SHP77 treated with DMSO at 0.1 percent for 48 hours (cell line): ENCODE measurements at regions not wholly inside any gene's neighbourhood (a gene's known extent, or its start where the extent isn't known, plus 50 kb on each side); places are given as distances from the start of the nearest gene placed in this dataset.

ENCODE experiments used
- DNase-seq: peaks from one replicate; lab custom pipeline; 2025; lab: John Stamatoyannopoulos, UW

DNA sequence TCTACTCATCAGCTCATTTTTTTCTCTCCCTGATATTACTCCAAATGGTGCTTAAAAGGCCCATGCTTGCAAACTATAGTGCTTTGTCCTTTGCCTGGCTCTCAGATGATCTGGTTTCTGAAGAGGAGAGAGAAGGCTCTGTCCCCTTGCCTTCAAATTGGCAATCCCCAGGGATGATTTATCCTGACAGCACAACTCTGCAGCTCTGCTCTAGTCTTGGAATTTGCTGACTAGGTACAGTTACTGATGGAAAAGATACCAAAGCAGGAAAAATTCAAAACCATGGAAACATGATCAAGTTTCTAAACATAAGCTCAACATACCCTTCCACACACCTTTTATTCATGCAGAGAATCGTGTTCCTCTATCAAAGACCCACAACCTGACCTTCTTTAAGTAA is 106.7 kb upstream of the CADPS start:
- DNase-seq, result no peak

DNA sequence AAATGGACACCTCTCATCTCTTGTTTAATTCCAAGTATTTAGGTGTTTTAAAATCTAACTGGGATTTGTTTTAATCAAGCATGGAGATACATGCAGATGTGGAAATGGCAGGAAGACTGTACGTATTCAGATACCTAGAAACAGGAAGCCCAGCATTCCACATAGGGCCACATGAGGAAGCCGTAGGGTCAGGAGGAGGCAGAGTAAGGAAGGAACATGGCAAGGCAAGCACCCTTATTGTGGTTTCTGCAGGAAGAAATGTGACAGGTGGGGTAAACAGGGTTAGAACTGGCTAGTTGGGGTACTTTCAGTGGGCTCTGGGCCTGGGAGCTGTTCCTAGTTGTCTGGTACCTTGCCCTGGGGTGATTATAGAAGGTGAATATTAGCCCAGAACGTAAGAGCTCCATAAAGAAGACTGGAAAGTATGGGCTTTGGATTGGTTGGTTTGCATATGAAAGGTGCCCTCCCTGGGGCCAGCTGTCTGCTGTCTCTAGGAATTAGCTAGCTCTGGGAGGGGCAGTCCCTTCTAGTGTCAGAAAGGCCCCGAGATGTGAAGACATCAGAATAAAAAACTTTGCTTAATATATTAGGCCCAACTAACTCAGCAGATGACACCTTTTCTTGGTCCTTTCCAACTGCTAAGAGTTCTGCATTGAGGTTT is 107.7 kb upstream of the CADPS start:
- DNase-seq, result no peak

DNA sequence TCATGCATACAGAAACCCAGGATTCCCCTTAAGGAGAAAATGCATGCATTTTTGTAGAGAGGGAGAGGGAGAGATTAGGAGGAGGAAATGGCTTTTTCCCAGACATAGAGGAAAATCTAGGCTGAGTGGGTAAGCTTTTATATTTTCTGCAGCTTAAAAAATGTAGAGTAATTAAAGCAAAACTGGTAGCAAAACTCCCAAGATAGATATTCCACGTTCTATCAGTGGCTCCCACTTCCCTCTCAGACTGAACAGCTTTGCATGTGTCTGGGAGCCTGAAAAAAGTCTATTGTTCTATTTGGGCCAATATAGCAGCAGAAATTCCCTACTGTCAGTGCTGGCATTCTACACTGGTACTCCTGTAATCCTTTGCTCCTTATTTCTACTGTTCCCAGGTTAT is 110.8 kb upstream of the CADPS start:
- DNase-seq, result no peak

DNA sequence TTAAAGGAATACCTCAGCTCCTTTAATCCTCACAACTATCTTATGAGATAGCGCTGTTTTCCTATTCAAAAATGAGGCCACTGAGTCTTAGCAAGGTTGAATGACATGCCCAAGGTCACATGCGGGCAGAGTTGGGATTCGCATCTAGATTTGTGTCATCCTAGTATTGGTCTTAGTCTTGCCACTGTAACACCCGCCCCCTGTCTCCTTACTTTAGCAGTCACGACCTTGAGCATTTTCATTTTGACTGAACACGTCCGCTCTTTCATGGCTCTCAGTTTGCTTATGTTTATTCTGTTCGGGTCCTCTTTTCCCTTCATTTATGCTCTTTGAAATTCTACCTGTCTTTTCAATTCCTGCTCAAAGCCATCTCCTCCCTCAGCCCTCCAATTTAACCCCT is 112.5 kb upstream of the CADPS start:
- DNase-seq, result no peak

DNA sequence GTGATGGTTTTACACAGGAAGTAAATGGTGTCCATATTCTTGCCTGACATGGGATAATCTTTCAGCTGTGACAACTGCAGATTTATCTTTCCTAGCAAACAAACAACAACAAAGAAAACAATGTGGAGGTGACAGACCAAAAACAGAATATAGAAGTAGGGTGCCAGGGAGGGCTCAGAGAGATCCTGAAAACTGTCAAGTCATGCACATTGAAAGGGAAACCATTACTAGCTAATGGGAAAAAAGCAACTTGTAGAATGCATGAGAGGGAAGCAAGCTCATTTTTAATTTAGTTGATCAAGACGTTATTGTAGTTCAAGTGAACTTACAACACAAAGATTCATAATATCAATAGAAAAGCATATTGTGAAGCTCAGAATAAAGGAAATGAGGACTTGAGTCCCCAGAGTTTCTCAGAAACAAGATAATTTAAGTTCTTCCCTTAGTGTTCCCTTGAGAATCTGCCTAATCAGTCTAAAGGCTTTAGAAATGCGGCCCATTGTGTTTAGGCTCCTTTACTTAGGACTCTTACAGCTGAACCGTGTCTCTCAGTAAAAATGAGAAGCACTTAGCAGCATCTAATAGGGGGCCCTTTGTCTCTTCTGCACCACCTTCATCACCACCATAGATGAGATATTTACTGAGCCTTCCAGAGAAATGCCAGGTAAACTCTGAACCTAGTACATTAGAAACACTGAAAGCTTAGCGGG is 115.6 kb upstream of the CADPS start:
- no peak for DNase-seq

DNA sequence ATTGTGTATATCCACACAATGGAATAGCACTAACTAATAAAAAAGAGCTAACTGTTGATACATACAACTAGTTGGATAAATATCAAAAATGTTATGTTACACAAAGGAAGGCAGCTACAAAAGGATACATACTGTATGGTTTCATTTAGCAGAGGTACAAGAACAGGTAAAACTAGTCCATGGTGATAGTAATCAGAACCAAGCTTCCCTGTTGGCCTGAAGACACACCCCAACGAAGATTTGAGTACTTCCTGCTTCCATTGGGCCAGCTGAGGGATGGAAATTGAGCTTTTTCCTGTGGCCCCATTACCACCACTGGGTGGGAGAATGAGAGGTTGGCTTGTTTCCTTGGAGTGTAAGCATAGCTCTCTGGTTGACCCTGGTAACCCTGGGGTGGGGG is 117.3 kb upstream of the CADPS start:
- no peak for DNase-seq

DNA sequence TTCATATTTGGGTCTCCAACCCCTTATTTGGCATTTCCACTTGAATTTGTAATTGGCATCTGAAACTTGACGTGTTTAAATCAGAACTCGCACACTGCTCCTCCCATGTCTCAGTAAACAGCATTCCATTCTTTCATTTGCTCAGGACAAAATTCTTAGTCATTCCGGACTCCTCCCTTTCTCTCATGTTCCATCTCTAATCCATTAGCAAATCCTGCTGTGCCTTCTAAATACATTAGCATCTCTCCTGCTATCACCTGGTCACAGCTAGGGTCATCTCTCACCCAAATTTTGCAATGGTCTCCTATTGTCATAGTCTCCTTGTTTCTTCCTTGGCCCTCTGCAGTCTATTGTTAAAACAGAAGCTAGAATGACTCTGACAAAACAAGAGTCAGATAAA is 119.9 kb upstream of the CADPS start:
- DNase-seq, result no peak

DNA sequence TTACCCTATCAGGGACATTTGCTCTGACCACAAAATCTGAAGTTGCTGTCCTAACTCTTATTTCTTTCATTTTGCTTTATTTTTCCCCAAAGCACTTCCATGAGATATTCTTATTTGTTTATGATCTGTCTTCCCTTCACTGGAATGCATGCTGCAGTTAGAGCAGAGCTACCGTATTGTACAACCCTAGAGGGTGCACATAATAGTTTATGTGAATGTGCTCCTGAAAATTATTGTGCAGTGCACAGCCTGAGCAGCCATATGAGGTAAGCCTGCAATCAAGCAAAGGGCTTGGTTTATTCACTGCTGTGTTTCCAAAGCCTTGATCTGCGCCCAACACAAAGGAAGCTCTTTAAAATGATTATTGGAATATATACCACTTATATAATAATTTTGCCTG is 120.3 kb upstream of the CADPS start:
- no peak for DNase-seq

DNA sequence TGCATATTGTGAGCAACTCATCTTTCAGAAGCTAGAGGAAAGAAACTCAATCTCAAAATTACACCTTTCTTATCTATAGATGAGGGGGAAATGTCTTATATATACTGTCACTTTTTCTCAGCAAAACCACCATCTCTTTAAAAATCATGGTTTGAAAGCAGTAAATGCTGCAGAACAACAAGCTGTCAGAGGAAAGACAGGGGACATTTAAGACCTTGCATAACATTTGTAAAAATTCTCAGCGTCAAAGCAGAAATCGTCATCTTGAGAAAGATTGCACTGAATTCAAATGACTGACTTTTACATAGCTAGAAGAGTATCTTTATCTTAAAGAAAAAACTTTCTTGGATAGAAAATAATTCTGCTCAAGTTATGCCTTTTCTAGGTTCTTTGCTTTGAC is 122.2 kb upstream of the CADPS start:
- no peak for DNase-seq

DNA sequence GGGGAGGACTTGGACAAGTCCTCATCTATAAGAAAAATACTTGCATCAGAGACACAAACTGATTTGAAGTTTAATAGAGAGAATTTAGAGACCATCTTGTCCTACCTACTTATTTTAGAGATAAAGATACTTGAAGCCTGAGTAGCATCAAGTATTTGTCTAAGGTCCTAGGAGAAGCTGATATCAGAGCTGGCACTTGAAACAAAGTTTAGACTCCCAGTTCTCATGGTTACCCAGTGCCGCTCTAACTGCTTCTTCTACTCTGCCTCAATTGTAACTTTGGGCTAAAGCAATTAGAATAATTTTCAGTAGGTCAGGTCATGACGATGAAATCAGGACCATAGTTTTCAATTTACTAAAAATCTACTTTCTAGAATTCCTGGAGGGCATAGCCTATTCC is 123.9 kb upstream of the CADPS start:
- no peak for DNase-seq

DNA sequence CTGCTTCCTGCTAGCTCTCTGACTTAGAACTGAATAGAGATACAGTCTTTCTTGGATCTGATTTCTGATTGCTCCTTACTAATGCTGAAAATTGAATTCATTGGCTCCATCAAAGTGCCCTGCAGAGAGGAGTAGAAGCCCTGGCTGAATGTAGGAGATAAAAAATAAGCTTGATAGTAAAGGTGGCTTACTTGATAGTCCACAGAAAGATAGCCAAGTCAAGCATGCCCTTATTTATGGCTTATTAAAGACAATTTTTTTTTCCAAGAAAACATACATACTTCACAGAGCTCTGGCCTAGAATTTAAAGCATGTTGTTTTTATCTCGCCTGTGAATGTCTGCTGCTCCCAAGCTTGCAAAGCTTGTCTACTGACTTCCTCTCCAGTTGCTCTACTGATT is 124.6 kb upstream of the CADPS start:
- DNase-seq, result no peak

DNA sequence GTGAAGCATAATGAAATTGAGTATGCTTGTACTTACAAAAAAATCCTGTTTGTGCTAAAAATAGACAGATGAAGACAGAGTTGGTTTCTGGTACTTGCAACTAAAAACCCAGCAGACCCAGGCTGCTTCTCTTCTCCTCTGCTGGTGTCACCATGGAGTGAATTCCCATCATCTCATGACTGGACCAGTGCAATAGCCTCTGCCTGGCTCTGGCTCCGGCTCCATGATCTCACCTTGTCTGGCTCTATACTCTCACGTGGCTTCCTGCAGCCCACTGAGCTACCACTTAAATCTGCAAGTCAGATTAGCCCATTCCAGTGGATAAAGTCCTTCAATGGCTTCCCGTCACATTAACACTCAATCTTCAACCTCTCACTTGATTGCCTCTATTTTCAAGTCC is 129.2 kb upstream of the CADPS start:
- no peak for DNase-seq

DNA sequence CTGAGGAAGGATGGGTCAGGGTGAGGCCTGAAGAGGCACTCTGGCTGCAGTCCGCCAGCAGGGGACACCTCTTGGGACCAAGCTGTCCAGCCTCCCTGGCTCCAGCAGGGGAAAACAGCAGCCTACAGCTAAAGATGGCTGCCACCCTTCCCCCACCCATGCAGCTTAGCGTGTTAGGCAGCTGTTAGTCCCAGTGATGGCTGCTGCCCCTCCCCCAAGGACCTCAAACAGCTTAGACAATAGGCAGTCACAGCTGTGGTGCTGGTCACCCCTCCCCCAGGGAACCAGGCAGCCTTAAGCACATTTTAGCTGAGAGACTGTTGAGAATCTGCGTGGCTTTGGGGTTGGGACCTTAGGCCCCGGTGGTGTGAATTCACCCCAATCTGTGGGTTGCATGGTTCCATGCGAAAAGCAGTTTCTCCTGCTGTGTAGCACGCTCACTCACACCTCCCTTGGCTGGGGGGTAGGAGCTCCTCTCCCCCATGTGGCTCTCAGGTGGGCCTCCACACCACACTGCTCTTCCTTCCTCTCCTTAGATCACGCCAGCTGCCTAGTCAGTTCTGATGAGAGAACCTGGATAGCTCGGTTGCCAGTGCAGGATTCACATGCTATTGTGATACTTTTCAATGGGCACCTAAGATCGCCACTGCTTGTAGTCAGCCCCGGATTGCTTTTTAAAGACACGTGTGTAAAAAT is 140.5 kb upstream of the CADPS start:
- no peak for DNase-seq

DNA sequence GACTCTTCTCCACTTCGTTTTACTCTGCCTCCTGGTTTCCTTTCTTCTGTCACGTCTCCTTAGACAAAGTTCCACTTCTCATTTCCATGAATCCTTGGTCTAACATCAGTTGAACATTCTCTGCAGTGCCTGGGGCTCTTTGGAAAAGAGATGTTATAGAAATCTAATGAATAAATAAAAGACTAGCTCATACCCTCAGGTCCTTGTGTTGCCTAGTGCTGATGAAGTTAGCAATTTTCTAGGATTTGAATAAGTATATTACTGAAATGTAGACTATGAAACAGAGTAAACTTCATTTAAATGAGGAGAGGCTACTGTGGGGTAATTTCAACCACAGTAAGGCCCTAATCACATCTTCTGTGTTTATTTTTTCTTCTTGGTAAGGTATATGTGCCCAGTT is 146.9 kb upstream of the CADPS start:
- DNase-seq, result no peak

DNA sequence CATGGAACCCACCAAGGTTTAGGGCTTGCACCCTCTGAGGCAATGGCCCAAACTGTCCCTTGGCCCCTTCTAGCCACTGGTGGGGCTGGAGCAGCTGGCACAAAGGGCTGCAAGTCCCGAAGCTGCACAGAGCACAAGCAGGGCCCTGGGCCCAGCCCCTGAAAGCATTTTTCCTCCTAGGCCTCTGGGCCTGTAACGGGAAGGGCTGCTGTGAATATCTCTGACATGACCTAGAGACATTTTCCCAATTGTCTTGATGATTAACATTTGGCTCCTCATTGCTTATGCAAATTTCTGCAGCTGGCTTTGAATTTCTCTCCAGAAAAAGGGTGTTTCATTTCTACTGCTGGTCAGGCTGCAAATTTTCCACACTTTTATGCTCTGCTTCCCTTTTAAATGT is 151.5 kb upstream of the CADPS start:
- no peak for DNase-seq

DNA sequence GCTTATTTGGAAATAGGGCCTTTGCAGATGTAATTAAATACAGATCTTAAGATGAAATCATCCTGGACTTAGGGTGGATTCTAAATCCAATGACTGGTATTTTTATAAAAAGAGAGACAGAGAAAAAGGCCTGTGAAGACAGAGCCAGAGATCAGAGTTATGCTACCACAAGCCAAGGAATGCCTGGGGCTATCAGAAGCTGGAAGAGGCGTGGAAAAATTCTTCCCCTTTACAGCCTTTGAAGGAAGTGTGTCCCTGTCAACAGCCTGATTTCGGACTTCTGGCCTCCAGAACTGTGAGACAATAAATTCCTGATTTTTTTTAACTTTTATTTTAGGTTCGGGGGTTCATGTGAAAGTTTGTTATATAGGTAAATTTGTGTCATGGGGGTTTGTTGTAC is 154.1 kb upstream of the CADPS start:
- DNase-seq, result no peak

DNA sequence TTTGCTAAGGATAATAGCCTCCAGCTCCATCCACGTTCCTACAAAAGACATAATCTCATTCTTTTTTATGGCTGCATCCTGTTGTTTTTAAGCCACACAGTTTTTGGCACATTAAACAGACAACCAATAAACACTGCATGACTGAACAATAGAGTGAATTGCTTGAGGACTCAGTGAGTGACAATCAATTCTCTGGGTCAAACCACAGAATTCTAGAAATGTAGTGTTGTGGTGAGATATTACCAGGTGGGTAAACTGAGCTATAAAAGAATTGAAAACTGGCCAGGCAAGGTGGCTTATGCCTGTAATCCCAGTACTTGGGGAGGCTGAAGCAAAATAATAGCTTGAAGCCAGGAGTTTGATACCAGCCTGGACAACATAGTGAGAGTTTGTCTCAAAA is 154.7 kb upstream of the CADPS start:
- DNase-seq, result no peak

DNA sequence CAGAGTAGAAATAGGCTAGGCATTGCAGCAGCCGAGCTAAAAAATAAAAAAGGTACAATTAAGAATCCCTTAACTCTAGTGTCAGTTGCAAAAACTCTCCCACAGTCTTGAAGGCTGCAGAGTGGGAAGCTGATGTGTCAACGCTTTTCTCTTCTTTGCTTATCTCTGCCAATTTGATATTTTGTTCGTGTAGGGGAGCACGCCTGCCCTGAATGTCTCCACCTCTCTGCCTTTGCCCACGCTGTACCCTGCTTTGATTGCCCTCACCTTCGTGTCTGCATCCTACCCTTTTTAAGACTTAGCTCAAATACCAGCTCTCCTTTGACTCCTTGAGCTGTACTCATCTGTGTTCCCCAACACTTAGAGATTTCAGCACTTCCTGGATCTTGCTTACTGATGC is 155.4 kb upstream of the CADPS start:
- DNase-seq, result no peak

DNA sequence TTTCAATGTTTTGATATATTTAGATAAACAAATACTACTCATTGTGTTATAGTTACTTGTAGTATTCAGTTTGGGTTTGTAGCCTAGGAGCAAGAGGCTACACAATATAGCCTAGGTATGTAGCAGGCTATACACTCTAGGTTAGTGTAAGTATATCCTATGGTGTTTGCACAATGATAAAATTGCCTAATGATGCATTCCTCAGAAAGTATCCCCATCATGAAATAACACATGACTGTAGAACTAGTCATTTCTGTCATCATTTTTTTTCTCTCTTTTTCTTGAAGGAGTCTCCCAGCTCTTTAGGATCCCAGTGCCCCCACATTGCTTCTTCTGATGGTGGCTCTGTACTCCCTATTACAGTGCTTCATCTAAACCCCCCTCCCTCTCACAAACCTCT is 157.7 kb upstream of the CADPS start:
- DNase-seq, result no peak

DNA sequence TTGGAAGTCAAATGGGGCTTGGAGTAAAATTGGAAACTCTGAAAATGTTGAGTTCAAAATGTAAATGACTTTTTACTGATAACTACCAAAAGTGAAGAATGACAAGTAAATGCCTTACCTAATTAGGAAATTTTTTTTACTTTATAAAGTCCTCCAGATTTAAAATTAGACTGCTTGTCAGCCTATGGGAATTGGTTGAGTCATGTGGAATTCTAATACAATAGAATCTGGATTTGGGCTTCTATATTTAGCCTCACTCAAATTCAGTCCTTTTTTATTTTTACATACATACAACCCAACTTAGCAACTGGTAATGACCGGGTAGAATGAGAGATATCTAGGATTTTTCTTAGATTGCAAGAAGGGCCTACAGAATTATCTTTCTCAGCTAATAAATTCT is 158.9 kb upstream of the CADPS start:
- no peak for DNase-seq

DNA sequence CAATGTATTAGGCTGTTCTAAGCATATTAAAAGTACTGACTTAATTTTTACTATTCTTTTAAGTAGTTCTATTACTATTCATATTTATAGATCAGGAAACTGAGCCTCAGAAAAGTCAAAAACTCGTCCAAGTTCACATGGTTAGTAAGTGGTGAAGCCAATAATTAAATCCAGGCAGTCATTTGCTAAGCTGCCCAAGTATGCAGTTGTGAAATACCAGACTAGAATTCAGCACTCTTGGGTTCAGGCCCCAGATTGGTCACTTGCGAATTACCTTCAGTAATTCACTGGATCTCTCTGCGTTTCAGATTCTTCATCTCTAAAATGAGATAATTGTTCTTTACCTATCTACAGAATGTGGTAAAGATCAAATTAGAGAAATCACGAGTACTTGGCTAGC is 161.9 kb upstream of the CADPS start:
- DNase-seq, result no peak

DNA sequence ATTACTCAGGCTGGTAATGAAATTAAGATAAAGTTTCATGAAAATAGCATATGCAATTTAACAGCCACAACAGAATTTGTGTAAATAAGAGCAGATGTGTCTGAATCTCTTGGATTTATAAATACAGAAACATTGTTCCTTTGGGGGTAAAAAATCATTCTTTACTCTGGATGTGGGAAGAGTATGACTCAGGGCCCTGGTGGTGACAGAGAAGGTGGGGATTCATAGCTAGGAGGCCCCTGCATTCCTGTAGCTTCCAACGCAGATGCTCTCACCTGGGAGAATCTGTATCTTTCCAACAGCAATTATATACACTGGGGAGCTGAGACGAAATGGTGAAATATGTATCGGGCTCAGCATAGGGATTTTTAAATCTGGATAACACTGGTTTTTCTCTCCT is 167.6 kb upstream of the CADPS start:
- no peak for DNase-seq

DNA sequence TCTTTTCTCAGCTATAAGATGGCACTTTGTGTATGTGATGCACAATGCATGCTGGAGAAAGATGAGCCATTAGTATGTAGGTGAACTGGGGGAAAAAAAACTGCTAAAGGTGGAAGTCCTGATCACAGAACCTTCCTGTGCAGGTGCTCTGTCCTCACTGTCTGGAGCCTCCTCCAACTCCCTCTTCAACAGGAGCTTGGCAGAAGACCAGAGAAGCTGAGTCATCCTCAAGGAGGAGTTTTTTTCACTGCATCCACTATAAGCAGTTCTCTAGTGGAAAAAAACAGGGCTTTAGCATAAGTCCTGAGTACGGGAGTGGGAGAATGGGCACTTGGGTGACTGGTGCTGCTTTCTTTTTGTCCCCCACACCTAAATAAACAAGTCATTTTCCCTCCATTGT is 168.4 kb upstream of the CADPS start:
- DNase-seq, result no peak

DNA sequence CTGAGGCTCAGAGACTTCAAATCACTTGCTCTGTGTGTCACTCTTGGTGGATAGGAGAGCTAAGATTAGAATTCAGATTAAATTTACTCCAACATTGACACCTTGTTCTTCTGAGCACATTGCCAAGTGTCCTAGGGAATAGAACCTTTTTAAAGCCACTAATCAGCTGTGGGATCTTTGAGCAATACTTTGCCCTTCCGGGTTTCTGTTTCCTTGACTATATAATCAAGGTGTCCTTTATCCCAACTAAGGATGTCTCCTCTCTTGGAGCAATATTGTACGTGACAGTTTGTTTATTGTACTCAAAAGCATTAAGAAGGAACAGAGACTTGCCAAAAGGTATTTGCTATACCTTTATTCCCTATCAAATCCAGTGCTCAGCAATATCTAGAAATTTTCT is 170.9 kb upstream of the CADPS start:
- no peak for DNase-seq
